IMR-90 (cell line): ENCODE measurements at regions not wholly inside any gene's neighbourhood (a gene's known extent, or its start where the extent isn't known, plus 50 kb on each side); places are given as distances from the start of the nearest gene placed in this dataset.
"Not testable (repeated sequence)": the region's sequence is repeated elsewhere in the genome, so short reads cannot be mapped to it uniquely, and the experiment has no call there.

ENCODE experiments used
- CTCF ChIP-seq: conservative IDR thresholded peaks from 2 replicates; pipeline ENCODE4 v1.5.1; 2012; ENCODE audit warnings: mild to moderate bottlenecking, low read depth, low read length, improper control_type of control experiment
- RCOR1 ChIP-seq: IDR thresholded peaks from 2 replicates; pipeline ENCODE4 v1.6.1; 2012; ENCODE audit warnings: mild to moderate bottlenecking, low read length, improper control_type of control experiment; ENCODE audit not compliant: insufficient replicate concordance
- TF ChIP-seq, protein P1 (sequence below): fragments of 150-350 bp; IDR thresholded peaks from 2 replicates; pipeline ENCODE4 v1.6.1; 2017; ENCODE audit warnings: mild to moderate bottlenecking, antibody characterized with exemption, low read length, low read depth

DNA sequence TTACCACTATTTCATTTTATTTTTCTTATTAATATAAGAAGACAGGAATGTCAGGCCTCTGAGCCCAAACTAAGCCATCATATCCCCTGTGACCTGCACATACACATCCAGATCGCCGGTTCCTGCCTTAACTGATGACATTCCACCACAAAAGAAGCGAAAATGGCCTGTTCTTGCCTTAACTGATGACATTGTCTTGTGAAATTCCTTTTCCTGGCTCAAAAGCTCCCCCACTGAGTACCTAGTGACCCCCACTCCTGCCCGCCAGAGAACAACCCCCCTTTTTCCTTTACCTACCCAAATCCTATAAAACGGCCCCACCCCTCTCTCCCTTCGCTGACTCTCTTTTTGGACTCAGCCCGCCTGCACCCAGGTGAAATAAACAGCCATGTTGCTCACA lies 77.8 kb upstream of the FANCL start:
- TF ChIP-seq, protein P1, sequence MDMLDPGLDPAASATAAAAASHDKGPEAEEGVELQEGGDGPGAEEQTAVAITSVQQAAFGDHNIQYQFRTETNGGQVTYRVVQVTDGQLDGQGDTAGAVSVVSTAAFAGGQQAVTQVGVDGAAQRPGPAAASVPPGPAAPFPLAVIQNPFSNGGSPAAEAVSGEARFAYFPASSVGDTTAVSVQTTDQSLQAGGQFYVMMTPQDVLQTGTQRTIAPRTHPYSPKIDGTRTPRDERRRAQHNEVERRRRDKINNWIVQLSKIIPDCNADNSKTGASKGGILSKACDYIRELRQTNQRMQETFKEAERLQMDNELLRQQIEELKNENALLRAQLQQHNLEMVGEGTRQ: not testable (repeated sequence)
- not testable (repeated sequence) for TF ChIP-seq RCOR1, CTCF
